Activated CD4-positive, alpha-beta T cell treated with anti-CD3 and anti-CD28 coated beads, Interleukin-2, amount 50 U/mL, for 4 hours (primary cell): ENCODE measurements at regions not wholly inside any gene's neighbourhood (a gene's known extent, or its start where the extent isn't known, plus 50 kb on each side); places are given as distances from the start of the nearest gene placed in this dataset.
"Not testable (repeated sequence)": the region's sequence is repeated elsewhere in the genome, so short reads cannot be mapped to it uniquely, and the experiment has no call there.

Experiments
- DNase-seq, 2 experiments: peaks; one replicate each; pipeline ENCODE4 v3.0.0-alpha.2; 2020

DNA sequence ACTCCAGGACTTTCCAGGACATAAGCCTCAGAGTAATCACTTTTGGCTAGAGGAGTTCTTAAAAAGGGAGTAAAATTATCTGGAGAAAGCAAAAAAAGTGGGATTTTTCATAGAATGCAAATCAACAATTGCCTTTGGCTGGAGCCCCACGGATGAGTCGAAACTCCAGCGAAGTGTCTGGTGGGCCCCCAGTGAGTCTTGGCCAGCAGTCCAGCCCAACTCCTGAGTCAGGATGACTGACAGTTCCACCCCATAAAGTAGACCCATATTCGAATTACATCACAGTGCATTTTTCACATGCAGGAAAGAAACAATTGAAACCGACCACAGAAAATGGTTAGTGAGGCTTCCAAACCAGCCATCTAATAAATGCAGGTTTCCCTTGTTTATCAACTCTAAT lies 265.7 kb downstream of the BCL11B start:
- no peak for DNase-seq

DNA sequence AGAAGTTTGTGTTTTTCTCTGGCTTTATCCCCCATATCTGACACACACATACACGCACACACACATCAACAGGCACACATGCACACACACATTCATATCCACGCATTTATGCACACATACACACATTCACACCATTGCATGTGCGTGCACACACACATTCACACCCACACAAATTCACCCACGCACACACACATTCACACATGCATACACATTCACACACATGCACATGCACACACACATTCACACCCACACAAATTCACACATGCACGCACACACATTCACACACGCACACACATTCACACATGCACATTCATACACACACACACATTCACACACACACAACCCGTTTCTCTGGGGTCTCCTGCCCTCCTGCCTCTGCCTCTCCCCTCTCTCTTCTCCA lies 264.2 kb downstream of the BCL11B start:
- DNase-seq, result no peak

DNA sequence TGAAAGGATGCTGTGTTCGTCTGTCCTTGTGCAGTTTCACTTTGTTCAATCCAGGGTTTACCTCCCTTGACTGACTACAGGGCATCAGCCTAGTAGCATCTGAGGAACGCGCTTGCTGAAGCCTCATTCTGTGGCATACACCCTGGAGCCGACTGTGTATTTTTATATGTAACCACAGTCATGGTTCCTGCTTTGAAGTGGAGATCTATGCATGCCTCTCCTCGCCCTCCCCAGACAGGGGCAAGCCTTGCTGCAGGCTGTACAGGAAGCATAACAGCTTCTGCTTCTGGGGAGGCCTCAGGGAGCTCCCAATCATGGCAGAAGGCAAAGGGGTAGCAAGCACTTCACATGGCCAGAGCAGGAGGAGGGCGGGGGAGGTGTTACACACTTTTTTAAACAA lies 262.1 kb downstream of the BCL11B start:
- no peak for DNase-seq

DNA sequence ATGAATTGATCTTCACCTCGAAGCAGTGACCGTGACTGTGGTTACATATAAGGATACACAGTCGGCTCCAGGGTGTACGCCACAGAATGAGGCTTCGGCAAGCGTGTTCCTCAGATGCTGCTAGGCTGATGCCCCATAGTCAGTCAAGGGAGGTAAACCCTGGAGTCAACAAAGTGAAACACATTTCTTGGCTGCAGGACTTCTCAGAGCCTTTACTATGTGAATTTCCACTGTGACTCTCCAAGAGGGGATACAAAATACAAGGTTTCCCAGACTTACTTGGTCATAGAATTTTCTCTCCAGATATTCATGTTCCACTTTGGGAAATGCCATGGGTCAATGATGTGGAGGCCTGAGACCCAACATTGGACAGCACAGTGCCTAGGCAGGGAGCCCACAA lies 260.6 kb downstream of the BCL11B start:
- DNase-seq, result no peak

GRCh38 chr14:99012703-99013102 lies 259.3 kb downstream of the BCL11B start:
- DNase-seq, result no peak

GRCh38 chr14:99015833-99016232 lies 256.2 kb downstream of the BCL11B start:
- DNase-seq, result no peak

GRCh38 chr14:99023371-99023770 lies 248.6 kb downstream of the BCL11B start:
- DNase-seq, result no peak

GRCh38 chr14:99024926-99025325 lies 247.1 kb downstream of the BCL11B start:
- no peak for DNase-seq

- DNase-seq, result no peak
These were observed 246.6 kb downstream of the BCL11B start for GRCh38 chr14:99025418-99025817.

- DNase-seq, result no peak
These were observed 245.5 kb downstream of the BCL11B start for GRCh38 chr14:99026471-99026870.

DNA sequence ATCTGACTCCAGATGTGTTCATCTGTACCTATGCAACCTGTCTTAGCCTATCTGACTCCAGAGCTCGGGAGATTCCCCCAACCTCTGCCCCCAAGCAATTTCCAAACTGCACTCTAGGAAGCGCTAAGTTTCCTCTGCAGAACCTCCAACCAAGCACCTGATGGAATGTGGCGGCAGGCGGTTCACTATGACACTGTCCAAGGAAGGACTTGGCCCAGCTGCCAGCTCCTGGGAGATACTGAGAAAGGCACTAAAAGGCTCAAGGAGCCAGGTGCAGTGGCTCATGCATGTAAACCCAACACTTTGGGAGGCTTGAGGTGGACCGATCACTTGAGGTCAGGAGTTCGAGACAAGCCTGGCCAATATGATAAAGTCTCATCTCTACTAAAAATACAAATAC lies 244.0 kb downstream of the BCL11B start:
- DNase-seq, result no peak

DNA sequence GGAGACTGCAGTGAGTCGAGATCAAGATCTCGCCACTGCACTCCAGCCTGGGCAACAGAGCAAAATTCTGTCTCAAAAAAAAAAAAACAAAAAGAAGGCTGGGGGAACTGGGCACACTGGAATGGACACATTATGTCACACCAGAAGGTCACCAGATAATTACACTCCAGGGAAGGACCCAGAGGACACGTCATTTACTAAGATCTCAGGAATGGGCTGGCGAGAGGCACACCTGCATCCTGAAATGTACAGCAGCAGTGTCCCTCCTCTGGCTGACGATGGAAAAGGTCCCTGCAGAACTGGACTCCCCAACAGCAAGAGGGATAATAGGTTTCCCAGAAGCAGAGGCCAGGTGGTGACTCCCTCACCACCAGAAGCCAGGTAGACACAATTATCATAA lies 243.5 kb downstream of the BCL11B start:
- DNase-seq, result no peak

- DNase-seq, result no peak
These were observed 242.7 kb downstream of the BCL11B start for GRCh38 chr14:99029145-99029915.

GRCh38 chr14:99029916-99030305 lies 242.1 kb downstream of the BCL11B start:
- no peak for DNase-seq

- no peak for DNase-seq
These were observed 241.5 kb downstream of the BCL11B start for GRCh38 chr14:99030454-99030853.

DNA sequence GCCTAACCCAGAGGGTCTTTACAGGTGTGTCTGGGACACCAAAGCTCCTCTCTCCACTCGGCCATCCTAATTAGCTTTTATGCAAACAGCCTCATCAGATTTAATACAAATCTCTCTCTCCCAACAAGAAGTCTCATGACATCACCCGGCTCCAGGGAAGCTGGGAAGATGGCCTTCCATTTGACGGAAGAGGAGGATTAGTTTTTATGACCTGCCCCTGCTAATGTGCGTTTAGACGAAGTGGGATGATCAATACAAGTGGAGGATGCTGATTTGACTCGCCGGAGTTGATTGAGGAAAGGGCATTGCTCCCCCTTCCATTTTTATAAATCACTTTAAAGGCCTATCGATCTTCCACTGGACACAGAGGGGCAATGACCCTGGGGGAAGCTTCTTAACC lies 239.2 kb downstream of the BCL11B start:
- DNase-seq, result no peak

DNA sequence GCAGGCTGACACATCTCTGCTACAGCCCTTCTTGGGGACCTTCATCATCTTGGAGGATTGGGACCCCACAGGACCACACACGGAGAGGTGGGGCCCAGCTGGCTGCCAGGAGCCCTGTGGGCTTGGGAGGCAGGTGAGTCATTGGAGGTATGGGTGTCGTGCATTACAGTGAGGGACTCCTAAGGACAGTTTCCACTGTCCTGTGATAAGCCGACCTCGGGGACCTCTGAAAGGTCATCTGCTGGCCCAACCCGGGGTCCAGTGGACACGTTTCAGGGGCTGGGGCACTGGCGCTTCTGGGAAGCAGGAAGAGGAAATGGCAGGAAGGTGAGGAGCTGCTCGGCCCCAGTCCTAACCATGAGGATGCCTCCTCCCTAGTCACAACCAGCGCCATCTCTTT lies 238.0 kb downstream of the BCL11B start:
- no peak for DNase-seq

- DNase-seq, result no peak
These were observed 237.3 kb downstream of the BCL11B start for GRCh38 chr14:99034711-99035171.

- DNase-seq, result no peak
These were observed 236.7 kb downstream of the BCL11B start for GRCh38 chr14:99035268-99035667.

DNA sequence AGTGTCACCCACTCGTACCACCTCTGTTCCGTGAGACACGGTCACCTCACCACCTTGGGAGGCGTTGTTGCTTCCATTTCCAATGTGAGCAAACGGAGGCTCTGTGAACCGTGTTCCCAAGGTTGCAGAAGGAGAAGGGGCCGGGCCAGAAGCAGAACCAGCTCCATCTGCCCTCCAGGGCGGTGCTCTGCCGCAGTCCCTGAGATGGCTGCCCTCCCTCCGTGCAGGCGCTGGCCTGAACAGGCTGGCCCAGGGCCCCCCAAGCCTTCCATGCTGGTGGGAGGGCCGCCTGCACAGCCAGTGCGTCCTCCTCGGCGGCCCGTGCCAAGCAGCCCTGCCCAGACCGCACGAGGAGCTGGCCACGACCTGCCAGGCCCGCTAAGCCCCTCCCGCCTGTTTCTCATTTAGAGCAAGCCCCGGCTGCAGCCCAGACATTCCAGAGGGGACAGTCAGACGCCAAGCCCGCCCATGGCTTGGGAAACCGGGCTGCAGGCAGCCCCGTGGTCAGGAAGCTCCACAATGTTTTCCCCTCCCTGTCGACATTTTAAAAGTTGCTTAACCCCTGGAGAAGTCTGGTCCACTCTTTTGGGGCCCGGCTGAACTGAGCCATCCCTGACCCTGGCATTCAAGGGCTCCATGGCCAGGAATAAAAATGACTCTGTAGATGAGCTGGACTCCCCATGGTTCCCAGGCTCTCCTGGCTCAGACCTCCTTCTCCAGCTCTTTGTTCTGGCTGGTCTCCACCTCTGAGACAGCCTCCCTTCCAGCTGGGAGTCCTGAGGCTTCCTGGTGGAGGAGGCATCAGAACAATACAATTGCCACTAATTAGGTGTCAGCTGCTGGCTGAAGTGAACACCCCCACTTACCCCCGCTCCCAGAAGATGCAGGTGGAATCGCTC lies 236.0 kb downstream of the BCL11B start:
- no peak for DNase-seq

- no peak for DNase-seq
These were observed 235.2 kb downstream of the BCL11B start for GRCh38 chr14:99036611-99037293.

GRCh38 chr14:99037326-99037725 lies 234.7 kb downstream of the BCL11B start:
- DNase-seq, result not testable (repeated sequence)

- DNase-seq, result no peak
These were observed 234.1 kb downstream of the BCL11B start for GRCh38 chr14:99037777-99038430.
